ENCODE measurements at regions not wholly inside any gene's neighbourhood (a gene's known extent, or its start where the extent isn't known, plus 50 kb on each side); places are given as distances from the start of the nearest gene placed in this dataset.

DNA sequence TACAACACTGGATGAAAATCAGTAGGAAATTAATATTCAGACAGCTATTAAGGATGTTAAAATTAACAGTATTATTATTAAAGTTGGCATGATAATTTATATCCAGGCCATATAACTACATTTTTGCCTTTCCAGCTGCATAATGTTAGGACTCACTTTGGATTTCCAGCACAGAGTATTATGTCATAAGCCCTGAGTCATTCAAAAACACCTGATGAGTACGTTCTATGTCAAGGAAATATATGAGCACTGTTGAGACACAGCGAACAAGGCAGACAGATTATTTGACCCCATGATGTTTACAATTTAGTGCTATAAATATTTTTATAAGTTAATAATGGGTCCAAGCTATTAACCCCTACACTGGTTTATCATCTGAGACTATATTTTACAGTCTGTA is 59.8 kb upstream of the RIT2 start:
- Mint-ChIP-seq H3K4me3 (no peak overlapping the region), H3K4me1 (no peaks in the 10 kb centered on the region), H3K27ac (no peak overlapping the region), H3K9me3 (peaks cover 11% of the 10 kb centered on the region), H3K36me3 (peaks cover 3% of the 10 kb centered on the region), H3K27me3 (ENCODE audit: low read depth) (no peaks in the 10 kb centered on the region)
- no peak for ATAC-seq
- ChIA-PET POLR2A (no interaction called here), CTCF (no interaction called here)
- DNase-seq (ENCODE audit: low spot score) = no peak
- TF ChIP-seq, protein P1, sequence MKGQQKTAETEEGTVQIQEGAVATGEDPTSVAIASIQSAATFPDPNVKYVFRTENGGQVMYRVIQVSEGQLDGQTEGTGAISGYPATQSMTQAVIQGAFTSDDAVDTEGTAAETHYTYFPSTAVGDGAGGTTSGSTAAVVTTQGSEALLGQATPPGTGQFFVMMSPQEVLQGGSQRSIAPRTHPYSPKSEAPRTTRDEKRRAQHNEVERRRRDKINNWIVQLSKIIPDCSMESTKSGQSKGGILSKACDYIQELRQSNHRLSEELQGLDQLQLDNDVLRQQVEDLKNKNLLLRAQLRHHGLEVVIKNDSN (CRISPR knock-in tag; IDR thresholded peaks at IDR 0.05) = no peak
- TF ChIP-seq ZNF219 (CRISPR knock-in tag; IDR thresholded peaks at IDR 0.05; ENCODE audit: borderline replicate concordance) (no peak), ZNF423 (CRISPR knock-in tag; IDR thresholded peaks at IDR 0.05) (no peak), OVOL2 (CRISPR knock-in tag; IDR thresholded peaks at IDR 0.05; ENCODE audit: borderline replicate concordance) (no peak), MYBL2 (CRISPR knock-in tag; IDR thresholded peaks at IDR 0.05) (no peak), FOXK1 (CRISPR knock-in tag; IDR thresholded peaks at IDR 0.05) (no peak), ZNF317 (CRISPR knock-in tag; IDR thresholded peaks at IDR 0.05; ENCODE audit: borderline replicate concordance, low read depth) (no peak), TEAD1 (CRISPR knock-in tag; IDR thresholded peaks at IDR 0.05) (no peak), PRRX2 (CRISPR knock-in tag; IDR thresholded peaks at IDR 0.05) (no peak)
- TF ChIP-seq, protein P2, sequence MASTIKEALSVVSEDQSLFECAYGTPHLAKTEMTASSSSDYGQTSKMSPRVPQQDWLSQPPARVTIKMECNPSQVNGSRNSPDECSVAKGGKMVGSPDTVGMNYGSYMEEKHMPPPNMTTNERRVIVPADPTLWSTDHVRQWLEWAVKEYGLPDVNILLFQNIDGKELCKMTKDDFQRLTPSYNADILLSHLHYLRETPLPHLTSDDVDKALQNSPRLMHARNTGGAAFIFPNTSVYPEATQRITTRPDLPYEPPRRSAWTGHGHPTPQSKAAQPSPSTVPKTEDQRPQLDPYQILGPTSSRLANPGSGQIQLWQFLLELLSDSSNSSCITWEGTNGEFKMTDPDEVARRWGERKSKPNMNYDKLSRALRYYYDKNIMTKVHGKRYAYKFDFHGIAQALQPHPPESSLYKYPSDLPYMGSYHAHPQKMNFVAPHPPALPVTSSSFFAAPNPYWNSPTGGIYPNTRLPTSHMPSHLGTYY (CRISPR knock-in tag; IDR thresholded peaks at IDR 0.05) = no peak
- TF ChIP-seq, protein P3, sequence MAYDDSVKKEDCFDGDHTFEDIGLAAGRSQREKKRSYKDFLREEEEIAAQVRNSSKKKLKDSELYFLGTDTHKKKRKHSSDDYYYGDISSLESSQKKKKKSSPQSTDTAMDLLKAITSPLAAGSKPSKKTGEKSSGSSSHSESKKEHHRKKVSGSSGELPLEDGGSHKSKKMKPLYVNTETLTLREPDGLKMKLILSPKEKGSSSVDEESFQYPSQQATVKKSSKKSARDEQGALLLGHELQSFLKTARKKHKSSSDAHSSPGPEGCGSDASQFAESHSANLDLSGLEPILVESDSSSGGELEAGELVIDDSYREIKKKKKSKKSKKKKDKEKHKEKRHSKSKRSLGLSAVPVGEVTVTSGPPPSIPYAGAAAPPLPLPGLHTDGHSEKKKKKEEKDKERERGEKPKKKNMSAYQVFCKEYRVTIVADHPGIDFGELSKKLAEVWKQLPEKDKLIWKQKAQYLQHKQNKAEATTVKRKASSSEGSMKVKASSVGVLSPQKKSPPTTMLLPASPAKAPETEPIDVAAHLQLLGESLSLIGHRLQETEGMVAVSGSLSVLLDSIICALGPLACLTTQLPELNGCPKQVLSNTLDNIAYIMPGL (CRISPR knock-in tag; IDR thresholded peaks at IDR 0.05) = no peak
- TF ChIP-seq, protein P4, sequence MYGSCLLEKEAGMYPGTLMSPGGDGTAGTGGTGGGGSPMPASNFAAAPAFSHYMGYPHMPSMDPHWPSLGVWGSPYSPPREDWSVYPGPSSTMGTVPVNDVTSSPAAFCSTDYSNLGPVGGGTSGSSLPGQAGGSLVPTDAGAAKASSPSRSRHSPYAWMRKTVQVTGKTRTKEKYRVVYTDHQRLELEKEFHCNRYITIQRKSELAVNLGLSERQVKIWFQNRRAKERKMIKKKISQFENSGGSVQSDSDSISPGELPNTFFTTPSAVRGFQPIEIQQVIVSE (CRISPR knock-in tag; IDR thresholded peaks at IDR 0.05; ENCODE audit: borderline replicate concordance) = no peak
- TF ChIP-seq, protein P5, sequence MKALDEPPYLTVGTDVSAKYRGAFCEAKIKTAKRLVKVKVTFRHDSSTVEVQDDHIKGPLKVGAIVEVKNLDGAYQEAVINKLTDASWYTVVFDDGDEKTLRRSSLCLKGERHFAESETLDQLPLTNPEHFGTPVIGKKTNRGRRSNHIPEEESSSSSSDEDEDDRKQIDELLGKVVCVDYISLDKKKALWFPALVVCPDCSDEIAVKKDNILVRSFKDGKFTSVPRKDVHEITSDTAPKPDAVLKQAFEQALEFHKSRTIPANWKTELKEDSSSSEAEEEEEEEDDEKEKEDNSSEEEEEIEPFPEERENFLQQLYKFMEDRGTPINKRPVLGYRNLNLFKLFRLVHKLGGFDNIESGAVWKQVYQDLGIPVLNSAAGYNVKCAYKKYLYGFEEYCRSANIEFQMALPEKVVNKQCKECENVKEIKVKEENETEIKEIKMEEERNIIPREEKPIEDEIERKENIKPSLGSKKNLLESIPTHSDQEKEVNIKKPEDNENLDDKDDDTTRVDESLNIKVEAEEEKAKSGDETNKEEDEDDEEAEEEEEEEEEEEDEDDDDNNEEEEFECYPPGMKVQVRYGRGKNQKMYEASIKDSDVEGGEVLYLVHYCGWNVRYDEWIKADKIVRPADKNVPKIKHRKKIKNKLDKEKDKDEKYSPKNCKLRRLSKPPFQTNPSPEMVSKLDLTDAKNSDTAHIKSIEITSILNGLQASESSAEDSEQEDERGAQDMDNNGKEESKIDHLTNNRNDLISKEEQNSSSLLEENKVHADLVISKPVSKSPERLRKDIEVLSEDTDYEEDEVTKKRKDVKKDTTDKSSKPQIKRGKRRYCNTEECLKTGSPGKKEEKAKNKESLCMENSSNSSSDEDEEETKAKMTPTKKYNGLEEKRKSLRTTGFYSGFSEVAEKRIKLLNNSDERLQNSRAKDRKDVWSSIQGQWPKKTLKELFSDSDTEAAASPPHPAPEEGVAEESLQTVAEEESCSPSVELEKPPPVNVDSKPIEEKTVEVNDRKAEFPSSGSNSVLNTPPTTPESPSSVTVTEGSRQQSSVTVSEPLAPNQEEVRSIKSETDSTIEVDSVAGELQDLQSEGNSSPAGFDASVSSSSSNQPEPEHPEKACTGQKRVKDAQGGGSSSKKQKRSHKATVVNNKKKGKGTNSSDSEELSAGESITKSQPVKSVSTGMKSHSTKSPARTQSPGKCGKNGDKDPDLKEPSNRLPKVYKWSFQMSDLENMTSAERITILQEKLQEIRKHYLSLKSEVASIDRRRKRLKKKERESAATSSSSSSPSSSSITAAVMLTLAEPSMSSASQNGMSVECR (CRISPR knock-in tag; IDR thresholded peaks at IDR 0.05; ENCODE audit: borderline replicate concordance) = no peak
- TF ChIP-seq, protein P6, sequence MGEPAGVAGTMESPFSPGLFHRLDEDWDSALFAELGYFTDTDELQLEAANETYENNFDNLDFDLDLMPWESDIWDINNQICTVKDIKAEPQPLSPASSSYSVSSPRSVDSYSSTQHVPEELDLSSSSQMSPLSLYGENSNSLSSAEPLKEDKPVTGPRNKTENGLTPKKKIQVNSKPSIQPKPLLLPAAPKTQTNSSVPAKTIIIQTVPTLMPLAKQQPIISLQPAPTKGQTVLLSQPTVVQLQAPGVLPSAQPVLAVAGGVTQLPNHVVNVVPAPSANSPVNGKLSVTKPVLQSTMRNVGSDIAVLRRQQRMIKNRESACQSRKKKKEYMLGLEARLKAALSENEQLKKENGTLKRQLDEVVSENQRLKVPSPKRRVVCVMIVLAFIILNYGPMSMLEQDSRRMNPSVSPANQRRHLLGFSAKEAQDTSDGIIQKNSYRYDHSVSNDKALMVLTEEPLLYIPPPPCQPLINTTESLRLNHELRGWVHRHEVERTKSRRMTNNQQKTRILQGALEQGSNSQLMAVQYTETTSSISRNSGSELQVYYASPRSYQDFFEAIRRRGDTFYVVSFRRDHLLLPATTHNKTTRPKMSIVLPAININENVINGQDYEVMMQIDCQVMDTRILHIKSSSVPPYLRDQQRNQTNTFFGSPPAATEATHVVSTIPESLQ (CRISPR knock-in tag; IDR thresholded peaks at IDR 0.05) = no peak

DNA sequence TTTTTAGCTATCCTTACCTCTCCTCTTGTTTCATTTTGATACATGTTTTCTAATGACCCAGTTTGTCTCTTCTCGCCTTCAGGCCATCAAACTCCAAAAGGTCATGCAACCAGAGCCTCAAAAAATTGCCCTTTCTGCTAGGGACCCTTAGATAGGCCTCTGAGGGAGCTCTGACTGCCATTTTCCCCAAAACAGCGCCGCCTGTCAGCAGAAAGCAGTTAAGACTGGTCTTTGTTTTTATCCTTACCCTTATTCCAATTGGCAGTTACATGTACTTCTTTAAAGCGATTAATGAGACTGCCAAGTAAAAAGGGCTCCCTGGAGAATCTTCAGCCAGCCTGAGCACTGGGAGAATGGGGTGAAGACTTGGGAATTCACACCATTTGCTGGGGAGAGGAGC is 55.1 kb upstream of the RIT2 start:
- H3K27me3 Mint-ChIP-seq (ENCODE audit: low read depth) = peaks cover 3% of the 10 kb centered on the region; the same call in 1 of the 2 replicates
- peaks cover 38% of the 10 kb centered on the region for H3K9me3 Mint-ChIP-seq
- peak; percentile 42 for DNase-seq (ENCODE audit: low spot score)
- CTCF ChIA-PET = interaction anchor here (0.8 kb wide), 2 partner anchors 9 to 574 kb away, joined by 3 read pairs; no protein-coding TSS in a partner anchor
- no peak overlapping the region for H3K27ac Mint-ChIP-seq
- no peaks in the 10 kb centered on the region for H3K4me1 Mint-ChIP-seq
- no peak overlapping the region for H3K4me3 Mint-ChIP-seq
- ATAC-seq = peak; percentile 69
- POLR2A ChIA-PET = interaction anchor here (0.6 kb wide), 2 partner anchors 11 to 571 kb away, joined by 5 read pairs; no protein-coding TSS in a partner anchor
- peaks cover 43% of the 10 kb centered on the region for H3K36me3 Mint-ChIP-seq
- TF ChIP-seq TCF7 (CRISPR knock-in tag; IDR thresholded peaks at IDR 0.05; ENCODE audit: low read depth) = no peak
- no peak for TF ChIP-seq CREM (CRISPR knock-in tag; IDR thresholded peaks at IDR 0.05)
- no peak for TF ChIP-seq SOX15 (CRISPR knock-in tag; IDR thresholded peaks at IDR 0.05)
- TF ChIP-seq, protein P7, sequence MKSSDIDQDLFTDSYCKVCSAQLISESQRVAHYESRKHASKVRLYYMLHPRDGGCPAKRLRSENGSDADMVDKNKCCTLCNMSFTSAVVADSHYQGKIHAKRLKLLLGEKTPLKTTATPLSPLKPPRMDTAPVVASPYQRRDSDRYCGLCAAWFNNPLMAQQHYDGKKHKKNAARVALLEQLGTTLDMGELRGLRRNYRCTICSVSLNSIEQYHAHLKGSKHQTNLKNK (CRISPR knock-in tag; IDR thresholded peaks at IDR 0.05) = no peak
- TF ChIP-seq NFATC4 (CRISPR knock-in tag; IDR thresholded peaks at IDR 0.05) = no peak
- TF ChIP-seq ZNF671 (CRISPR knock-in tag; IDR thresholded peaks at IDR 0.05) = no peak
- TF ChIP-seq FOXK1 (CRISPR knock-in tag; IDR thresholded peaks at IDR 0.05) = no peak

Measured in WTC11 (cell line).